ENCODE measurements at regions not wholly inside any gene's neighbourhood (a gene's known extent, or its start where the extent isn't known, plus 50 kb on each side); places are given as distances from the start of the nearest gene placed in this dataset.
"Not testable (repeated sequence)": the region's sequence is repeated elsewhere in the genome, so short reads cannot be mapped to it uniquely, and the experiment has no call there.

DNA sequence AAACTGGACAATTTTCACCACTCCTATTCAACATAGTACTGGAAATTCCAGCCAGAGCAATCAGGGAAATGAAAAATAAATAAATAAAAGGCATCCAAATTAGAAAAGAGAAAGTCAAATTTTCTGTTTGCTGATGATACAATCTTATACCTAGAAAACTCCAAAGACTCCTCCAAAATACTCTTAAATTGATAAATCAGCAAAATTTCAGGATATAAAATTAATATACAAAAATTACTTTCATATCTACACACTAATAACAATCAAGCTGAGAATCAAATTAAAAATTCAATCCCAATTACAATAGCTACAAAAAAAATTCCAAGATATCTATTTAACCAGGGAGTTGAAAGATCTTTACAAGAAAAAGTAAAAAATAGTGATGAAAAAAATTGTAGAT is 651.9 kb downstream of the DTWD2 start:
- ChIA-PET POLR2A (no interaction called here), CTCF (no interaction called here)
- TF ChIP-seq, protein P1, sequence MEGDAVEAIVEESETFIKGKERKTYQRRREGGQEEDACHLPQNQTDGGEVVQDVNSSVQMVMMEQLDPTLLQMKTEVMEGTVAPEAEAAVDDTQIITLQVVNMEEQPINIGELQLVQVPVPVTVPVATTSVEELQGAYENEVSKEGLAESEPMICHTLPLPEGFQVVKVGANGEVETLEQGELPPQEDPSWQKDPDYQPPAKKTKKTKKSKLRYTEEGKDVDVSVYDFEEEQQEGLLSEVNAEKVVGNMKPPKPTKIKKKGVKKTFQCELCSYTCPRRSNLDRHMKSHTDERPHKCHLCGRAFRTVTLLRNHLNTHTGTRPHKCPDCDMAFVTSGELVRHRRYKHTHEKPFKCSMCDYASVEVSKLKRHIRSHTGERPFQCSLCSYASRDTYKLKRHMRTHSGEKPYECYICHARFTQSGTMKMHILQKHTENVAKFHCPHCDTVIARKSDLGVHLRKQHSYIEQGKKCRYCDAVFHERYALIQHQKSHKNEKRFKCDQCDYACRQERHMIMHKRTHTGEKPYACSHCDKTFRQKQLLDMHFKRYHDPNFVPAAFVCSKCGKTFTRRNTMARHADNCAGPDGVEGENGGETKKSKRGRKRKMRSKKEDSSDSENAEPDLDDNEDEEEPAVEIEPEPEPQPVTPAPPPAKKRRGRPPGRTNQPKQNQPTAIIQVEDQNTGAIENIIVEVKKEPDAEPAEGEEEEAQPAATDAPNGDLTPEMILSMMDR (IDR thresholded peaks at IDR 0.05) = no peak
- intact Hi-C loops (cut with micrococcal nuclease) = no loop called here
- H3K27me3 Mint-ChIP-seq = no peaks in the 10 kb centered on the region
- H3K4me3 Mint-ChIP-seq = no peak overlapping the region
- ATAC-seq (no peak), DNase-seq (no peak)
- H3K27ac Mint-ChIP-seq = no peak overlapping the region
- H3K4me1 Mint-ChIP-seq (ENCODE audit: low read depth) = no peaks in the 10 kb centered on the region
- peaks cover 1% of the 10 kb centered on the region for H3K9me3 Mint-ChIP-seq
- H3K36me3 Mint-ChIP-seq (ENCODE audit: low read depth) = no peaks in the 10 kb centered on the region

DNA sequence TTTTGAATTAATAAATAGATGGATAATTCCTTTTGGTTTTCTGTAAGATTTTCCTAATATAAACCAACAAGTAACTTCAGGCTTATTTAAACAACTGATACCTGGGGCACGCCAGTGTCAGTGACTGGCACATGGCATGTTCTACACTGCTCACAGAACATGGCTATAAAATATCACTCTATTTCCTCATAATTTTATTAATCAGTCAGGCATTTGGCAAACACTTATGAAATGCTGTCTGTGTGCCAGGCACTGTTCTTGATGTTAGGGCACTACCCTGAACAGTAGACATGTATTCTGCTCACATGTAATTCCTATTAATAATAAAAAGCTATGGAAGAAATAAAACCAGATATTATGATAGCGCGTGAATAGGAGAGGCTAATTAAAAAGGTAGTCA is 661.0 kb downstream of the DTWD2 start:
- CTCF ChIA-PET = no interaction called here
- H3K36me3 Mint-ChIP-seq (ENCODE audit: low read depth) = no peaks in the 10 kb centered on the region

DNA sequence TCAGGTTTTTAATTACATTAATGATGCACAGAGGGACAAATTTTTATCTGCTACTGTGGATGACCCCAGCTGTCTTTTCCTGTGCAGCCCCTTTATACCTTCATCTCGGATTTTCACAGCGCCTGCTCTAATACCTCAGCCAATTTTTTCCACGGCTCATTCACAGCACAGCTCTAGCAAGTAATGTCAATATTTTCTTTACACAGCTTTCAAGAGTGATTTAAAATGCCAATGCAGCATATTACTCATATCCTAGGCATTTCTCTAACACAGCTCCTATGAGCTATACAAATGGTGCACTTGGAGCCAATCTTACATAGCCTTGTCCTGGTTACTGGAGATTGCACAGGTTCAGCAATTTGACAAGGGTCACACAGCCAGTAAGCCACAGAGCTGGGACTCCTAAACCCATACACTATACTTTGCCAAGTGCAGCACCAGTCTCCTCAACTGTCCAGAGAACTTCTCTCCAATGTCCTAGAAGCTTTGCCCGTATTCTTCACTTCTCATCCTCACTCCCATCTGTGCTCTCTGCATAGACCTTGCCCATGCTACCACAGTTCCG is 661.8 kb downstream of the DTWD2 start:
- CTCF ChIA-PET = no interaction called here
- POLR2A ChIA-PET = no interaction called here
- Mint-ChIP-seq H3K27ac (no peak overlapping the region), H3K36me3 (ENCODE audit: low read depth) (no peaks in the 10 kb centered on the region), H3K4me1 (ENCODE audit: low read depth) (no peaks in the 10 kb centered on the region), H3K4me3 (no peak overlapping the region), H3K27me3 (no peaks in the 10 kb centered on the region), H3K9me3 (peaks cover 5% of the 10 kb centered on the region)
- DNase-seq (no peak), ATAC-seq (no peak)
- TF ChIP-seq, protein P1 (IDR thresholded peaks at IDR 0.05) = no peak
- intact Hi-C loops (cut with micrococcal nuclease) = no loop called here

More for the DNA sequence above, 661.0 kb downstream of the DTWD2 start:
- no peak for ATAC-seq
- H3K4me1 Mint-ChIP-seq (ENCODE audit: low read depth) = no peaks in the 10 kb centered on the region
- intact Hi-C loops (cut with micrococcal nuclease) = no loop called here
- TF ChIP-seq, protein P1 (IDR thresholded peaks at IDR 0.05) = no peak
- H3K4me3 Mint-ChIP-seq = no peak overlapping the region
- no peak overlapping the region for H3K27ac Mint-ChIP-seq
- no peaks in the 10 kb centered on the region for H3K27me3 Mint-ChIP-seq
- H3K9me3 Mint-ChIP-seq = peaks cover 5% of the 10 kb centered on the region
- DNase-seq = no peak
- POLR2A ChIA-PET = no interaction called here

DNA sequence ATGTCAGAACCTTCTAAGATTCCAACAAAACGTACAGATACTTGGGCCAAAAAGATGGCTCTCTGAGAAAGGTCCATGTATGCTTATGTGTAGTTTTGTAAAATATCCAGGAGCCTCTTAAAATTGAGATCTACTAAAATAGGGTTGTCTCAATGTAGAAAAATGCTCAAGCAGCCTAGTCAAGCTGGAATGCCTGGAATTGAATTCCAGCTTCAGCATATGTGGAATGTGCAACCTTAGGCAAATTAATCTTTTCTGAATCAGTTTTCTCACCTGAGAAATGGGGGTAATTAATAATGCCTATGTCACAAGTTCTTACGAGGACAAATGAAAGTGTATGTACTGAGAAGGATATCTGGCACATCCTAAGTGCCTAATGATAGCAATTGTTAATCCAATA is 662.4 kb downstream of the DTWD2 start:
- ATAC-seq = no peak
- POLR2A ChIA-PET = no interaction called here
- Mint-ChIP-seq H3K27ac (no peak overlapping the region), H3K4me1 (ENCODE audit: low read depth) (no peaks in the 10 kb centered on the region), H3K9me3 (peaks cover 5% of the 10 kb centered on the region), H3K27me3 (no peaks in the 10 kb centered on the region), H3K4me3 (no peak overlapping the region), H3K36me3 (ENCODE audit: low read depth) (no peaks in the 10 kb centered on the region)
- TF ChIP-seq, protein P1 (IDR thresholded peaks at IDR 0.05) = no peak
- CTCF ChIA-PET = no interaction called here
- DNase-seq = no peak
- intact Hi-C loops (cut with micrococcal nuclease) = no loop called here

DNA sequence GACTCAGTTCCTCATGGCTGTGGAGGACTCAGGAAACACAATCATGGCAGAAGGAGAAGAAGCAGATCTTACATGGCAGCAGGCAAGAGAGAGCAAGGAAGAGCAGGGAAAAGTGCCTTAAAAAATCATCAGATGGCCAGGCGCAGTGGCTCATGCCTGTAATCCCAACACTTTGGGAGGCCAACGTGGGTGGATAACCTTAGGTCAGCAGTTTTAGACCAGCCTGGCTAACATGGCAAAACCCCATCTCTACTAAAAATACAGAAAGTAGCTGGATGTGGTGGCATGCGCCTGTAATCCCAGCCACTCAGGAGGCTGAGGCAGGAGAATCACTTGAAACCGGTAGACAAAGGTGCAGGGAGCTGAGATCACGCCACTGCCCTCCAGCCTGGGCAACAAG is 664.6 kb downstream of the DTWD2 start:
- H3K36me3 Mint-ChIP-seq (ENCODE audit: low read depth); intact Hi-C loops (cut with micrococcal nuclease); H3K4me1 Mint-ChIP-seq (ENCODE audit: low read depth); DNase-seq; H3K27me3 Mint-ChIP-seq; ATAC-seq; H3K27ac Mint-ChIP-seq; CTCF ChIA-PET; POLR2A ChIA-PET; H3K9me3 Mint-ChIP-seq; H3K4me3 Mint-ChIP-seq: not testable (repeated sequence)

DNA sequence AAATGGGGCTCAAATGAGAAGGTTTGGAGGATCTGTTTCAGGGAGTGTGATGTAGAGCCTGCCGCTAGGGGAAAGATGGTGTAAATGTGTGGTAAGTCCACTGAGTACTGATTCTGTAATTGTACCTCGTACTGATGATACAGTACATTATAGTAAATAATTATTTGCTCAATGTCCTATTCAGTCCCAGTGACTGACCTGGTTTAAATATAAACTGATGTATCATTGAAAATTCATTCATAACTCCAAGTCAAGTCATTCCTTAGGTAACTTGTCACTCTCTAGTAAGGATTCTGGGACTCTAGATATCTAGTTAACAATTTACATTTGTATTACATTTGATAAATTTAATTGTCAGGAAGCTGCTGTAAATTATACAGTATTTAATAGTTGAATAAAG is 667.3 kb downstream of the DTWD2 start:
- intact Hi-C loops (cut with micrococcal nuclease) = no loop called here
- H3K27me3 Mint-ChIP-seq = no peaks in the 10 kb centered on the region
- no peaks in the 10 kb centered on the region for H3K4me1 Mint-ChIP-seq (ENCODE audit: low read depth)
- ATAC-seq = no peak
- H3K27ac Mint-ChIP-seq = no peak overlapping the region
- no peak overlapping the region for H3K4me3 Mint-ChIP-seq
- ChIA-PET POLR2A (no interaction called here), CTCF (no interaction called here)
- peaks cover 7% of the 10 kb centered on the region for H3K9me3 Mint-ChIP-seq
- TF ChIP-seq, protein P1 (IDR thresholded peaks at IDR 0.05) = no peak
- DNase-seq = no peak
- no peaks in the 10 kb centered on the region for H3K36me3 Mint-ChIP-seq (ENCODE audit: low read depth)
